Anterior cingulate cortex (tissue), 58 donors: ENCODE measurements at regions not wholly inside any gene's neighbourhood (a gene's known extent, or its start where the extent isn't known, plus 50 kb on each side); places are given as distances from the start of the nearest gene placed in this dataset.
A peak's percentile ranks its signal among the peaks of the same experiment; 100 is the strongest.

Experiments
- DNase-seq, 58 donors: peaks; one replicate each; lab custom pipeline; 2025; lab: John Stamatoyannopoulos, UW

DNA sequence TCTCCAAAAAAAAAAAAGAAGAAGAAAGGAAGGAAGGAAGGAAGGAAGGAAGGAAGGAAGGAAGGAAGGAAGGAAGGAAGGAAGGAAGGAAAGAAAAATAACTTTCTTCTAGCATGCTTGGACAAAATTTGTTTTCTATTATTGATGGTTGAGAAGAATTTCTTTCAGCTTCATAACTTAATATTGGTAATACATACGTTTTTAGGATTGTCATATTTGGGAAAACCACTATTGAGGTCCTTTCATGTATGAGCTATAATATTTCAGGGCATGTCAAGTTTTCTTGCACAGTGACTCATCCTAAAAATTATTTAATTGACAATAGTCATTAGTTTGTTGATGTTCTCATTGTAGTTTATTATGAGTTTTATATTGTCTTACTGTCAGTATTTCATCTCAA lies 66.4 kb upstream of the PKDCC start:
- DNase-seq, result no peak

DNA sequence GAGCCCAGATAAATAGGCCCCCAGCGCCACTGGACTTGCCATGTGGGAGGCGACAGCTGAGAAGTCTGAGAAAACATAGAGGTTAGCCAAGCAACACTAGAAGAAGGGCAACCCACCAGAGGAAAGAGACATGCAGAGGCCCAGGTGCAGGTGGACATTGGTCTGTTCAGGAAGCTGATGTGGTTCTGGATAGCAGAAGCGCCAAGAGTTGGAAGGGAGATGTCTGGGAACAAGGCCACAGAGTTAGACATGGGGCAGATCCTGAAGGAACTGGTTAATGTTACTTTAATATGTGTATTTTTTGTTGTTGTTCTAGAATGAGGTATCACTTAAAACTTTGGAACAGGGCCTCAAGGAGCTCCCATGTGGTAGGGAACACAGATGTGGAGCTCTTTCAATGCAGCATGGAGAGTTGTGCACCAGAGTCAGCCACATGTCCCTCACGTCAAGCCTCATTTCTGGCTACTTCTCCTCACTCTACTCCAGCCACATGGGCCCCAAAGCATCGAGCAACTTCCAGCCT lies 62.2 kb upstream of the PKDCC start:
- no peak for DNase-seq

DNA sequence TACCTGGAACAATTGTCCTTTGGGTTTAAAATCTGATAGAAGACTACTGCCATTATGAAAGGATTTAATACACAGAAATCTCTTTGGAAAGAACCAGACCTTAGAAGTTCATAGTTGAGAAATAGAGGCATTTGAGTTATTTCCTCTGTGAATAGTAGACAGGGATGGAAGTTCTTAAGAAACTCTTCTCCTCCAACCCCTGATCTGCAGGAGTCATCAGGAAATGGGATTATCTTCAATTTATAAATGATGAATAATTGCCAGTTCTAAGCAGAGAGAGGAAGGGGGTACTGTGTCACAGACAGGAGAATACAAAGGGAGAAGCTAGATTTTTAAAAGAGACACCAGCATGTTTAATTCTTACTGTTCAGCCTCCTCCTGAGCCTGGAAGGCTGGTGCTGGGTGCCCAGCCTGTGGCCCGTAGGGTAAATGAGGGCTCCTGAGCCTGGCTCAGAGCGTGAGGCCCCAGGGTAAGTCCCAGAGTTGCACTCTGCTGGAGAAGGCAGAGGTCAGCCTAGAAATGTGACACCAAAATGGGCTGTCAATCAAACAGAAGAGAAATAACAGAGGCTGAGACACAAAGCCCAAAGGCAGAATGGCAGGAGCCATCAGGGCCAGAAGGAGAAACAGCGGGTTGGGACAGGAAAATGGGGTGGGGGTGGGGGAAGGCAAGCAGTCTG lies 58.2 kb upstream of the PKDCC start:
- no peak for DNase-seq

GRCh38 chr2:41990245-41990644 lies 57.6 kb upstream of the PKDCC start:
- no peak for DNase-seq

- DNase-seq, result no peak
Observed at GRCh38 chr2:41990688-41991087, 57.1 kb upstream of the PKDCC start.

DNA sequence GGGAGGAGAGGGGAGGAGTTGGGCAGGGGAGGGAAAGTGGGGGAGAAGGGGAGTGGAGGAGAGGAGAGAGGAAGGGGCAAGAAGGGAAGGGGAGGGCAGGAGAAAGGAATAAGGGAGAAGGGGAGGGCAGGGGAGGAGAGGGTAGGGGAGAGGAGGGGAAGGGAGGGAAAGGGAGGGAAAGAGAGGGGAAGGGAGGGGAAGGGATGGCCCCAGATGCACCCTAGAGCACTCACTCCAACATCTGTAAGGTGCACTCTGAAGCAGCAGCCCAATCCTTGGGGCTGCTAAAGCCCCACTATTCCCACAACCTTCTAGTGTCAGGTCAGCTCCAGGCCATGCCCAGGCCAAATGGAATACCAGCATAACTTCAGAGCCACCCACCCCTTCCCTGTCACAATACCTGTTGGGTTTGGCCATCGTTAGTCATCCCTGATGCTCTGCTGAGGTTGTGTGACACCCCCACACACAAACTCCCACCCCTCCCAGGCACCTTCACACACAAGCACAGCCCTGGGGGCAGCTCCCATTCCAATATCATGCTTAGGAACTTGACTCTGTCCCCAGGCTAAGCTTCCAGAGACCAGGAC lies 55.7 kb upstream of the PKDCC start:
- no peak for DNase-seq

DNA sequence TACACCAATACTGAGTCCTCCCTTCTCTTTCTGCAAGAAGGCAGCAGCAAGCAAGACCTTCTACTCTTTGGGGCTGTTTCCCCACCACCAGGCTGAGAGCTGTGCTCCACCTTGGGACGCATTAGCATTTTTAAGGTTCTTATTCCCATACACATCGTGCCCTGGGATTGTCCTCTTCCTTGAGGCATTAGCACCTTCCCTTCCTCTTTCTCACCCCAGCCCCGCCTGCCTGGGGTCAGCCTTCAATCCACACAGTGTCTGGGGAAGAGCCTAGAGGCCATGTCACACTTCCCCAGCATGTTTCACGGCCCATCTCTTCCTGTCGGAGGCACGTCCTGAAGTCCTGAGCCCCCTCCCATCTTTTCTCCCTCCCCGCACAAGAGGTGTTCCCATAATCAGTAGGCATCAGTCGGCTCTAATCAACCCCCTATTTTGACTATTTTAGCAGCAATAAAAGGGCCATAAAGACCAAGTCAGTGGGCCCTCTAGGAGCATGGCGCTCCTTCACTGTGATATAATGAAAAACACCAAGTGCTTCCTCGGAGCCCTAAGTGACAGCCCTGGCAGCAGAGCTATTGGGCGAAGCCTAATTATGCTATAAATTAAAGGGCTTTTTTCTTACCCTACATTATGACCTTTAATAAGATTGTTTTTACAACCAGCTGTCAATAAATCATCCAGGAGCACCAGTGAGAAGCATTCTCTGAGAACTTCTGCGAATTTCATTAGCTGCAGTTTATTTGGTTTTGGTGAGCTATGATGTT lies 55.0 kb upstream of the PKDCC start:
- no peak for DNase-seq

DNA sequence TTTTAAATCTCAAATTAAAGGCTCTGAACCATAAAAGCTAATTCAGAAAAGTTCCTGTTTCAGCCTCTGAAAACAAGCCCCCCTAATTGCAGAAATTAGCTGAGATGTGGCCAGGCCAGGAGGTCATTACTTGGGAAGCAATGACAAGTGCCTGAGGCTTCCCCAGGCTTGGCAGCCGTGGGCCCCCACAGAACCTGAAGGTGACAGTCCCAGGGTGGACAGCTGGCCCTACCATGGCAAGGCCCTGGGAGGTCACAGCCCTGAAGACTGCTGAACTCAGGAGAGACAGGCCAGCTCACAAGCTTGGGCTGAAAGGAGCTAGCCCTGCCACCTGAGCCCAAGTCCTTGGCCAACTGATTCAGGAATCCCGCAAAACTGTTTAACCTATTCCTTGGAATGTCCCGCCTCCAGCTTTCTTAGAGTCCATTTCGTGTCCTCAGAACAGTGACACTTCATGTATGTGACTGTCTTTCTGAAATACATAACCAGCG lies 54.3 kb upstream of the PKDCC start:
- no peak for DNase-seq

DNA sequence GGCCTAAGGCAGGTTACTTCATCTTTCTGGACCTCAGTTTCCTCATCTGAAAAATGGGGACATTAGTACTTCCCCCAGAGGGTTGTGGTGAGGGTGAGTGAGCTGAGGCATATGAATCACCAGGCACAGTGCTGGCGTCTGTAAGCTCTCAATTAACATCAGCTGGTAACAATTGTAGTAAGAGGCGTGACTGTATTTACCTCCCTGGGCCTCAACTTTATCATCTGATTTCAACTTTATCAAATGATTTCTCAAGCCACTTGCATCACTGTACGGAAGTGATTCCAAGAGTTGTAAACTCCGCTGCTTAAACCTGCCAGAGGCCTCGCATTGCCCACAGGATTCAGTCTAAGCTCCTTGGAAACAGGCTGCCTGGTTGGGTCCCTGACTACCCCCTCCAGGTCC lies 53.6 kb upstream of the PKDCC start:
- peak in 1 of 58 donors; percentile 14 for DNase-seq

- DNase-seq, result no peak
Observed at GRCh38 chr2:41994661-41995060, 53.2 kb upstream of the PKDCC start.

DNA sequence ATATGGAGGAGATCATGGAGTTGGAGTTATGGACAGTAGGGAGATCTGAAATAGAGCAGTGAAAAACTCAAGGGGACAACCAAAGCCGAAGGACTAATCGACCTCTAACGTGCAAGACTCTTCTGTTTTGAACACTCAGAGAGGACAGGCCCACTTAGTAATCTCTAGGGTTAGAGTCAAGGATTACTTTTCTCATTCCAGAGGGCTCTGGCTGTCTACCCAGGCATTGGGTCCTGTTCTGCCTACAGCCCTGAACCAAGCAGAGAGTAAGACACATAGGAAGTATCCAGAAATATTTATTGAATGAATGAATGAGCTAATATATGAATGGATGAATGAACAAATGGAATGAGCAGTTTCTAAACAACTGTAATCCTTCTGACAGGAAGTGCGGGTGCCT lies 50.3 kb upstream of the PKDCC start:
- no peak for DNase-seq
